Immature natural killer cell (primary cell): ENCODE measurements at regions not wholly inside any gene's neighbourhood (a gene's known extent, or its start where the extent isn't known, plus 50 kb on each side); places are given as distances from the start of the nearest gene placed in this dataset.

Experiments
- DNase-seq, 3 donors: peaks; one replicate each; pipeline ENCODE4 v3.0.0; 2022; ENCODE audit warnings: mixed read lengths in 1 of 3
- H3K27ac Mint-ChIP-seq, 6 donors: one replicate each; pipeline ENCODE4 v1.8.0; 2020; ENCODE audit warnings: mixed read lengths in 6 of 6, mild to moderate bottlenecking in 5 of 6, inconsistent platforms in 4 of 6, moderate library complexity in 3 of 6
- H3K27me3 Mint-ChIP-seq, 3 donors: one replicate each; pipeline ENCODE4 v1.8.0; 2020 to 2021; ENCODE audit warnings: low read depth in 3 of 3, mild to moderate bottlenecking in 3 of 3, mixed read lengths in 3 of 3, moderate library complexity in 3 of 3, inconsistent platforms in 1 of 3
- H3K36me3 Mint-ChIP-seq, 3 donors: one replicate each; pipeline ENCODE4 v1.8.0; 2020; ENCODE audit warnings: mixed read lengths in 3 of 3, inconsistent platforms in 2 of 3, mild to moderate bottlenecking in 2 of 3
- H3K4me1 Mint-ChIP-seq, 2 donors: one replicate each; pipeline ENCODE4 v1.8.0; 2020; ENCODE audit warnings: inconsistent platforms in 2 of 2, mild to moderate bottlenecking in 2 of 2, mixed read lengths in 2 of 2, moderate library complexity in 1 of 2
- H3K4me3 Mint-ChIP-seq, 5 donors: one replicate each; pipeline ENCODE4 v1.8.0; 2020; ENCODE audit warnings: mild to moderate bottlenecking in 5 of 5, mixed read lengths in 5 of 5, inconsistent platforms in 3 of 5, moderate library complexity in 3 of 5
- H3K9me3 Mint-ChIP-seq, 6 donors: one replicate each; pipeline ENCODE4 v1.8.0; 2020; ENCODE audit warnings: mild to moderate bottlenecking in 6 of 6, mixed read lengths in 6 of 6, inconsistent platforms in 4 of 6, moderate library complexity in 3 of 6

- no peak overlapping the region for H3K27ac Mint-ChIP-seq
- H3K36me3 Mint-ChIP-seq, result peaks cover 0 to 11% (median 3%) of the 10 kb centered on the region in 3 donors
- H3K9me3 Mint-ChIP-seq, result no peaks in the 10 kb centered on the region
- no peak overlapping the region for H3K4me3 Mint-ChIP-seq
- peaks cover 0 to 2% (median 2%) of the 10 kb centered on the region in 3 donors for H3K27me3 Mint-ChIP-seq
- peaks cover 0 to 5% of the 10 kb centered on the region in 2 donors for H3K4me1 Mint-ChIP-seq
- no peak for DNase-seq
Observed at GRCh38 chr2:12263730-12264129, 453.0 kb upstream of the TRIB2 start.

- Mint-ChIP-seq H3K9me3 (no peaks in the 10 kb centered on the region), H3K27ac (no peak overlapping the region), H3K36me3 (peaks cover 0 to 11% (median 3%) of the 10 kb centered on the region in 3 donors), H3K27me3 (peaks cover 0 to 2% (median 2%) of the 10 kb centered on the region in 3 donors), H3K4me1 (peaks cover 0 to 5% of the 10 kb centered on the region in 2 donors), H3K4me3 (no peak overlapping the region)
- no peak for DNase-seq
Observed at GRCh38 chr2:12264146-12264545, 452.6 kb upstream of the TRIB2 start.

- H3K36me3 Mint-ChIP-seq, result peaks cover 0 to 11% (median 3%) of the 10 kb centered on the region in 3 donors
- no peak overlapping the region for H3K27ac Mint-ChIP-seq
- no peaks in the 10 kb centered on the region for H3K9me3 Mint-ChIP-seq
- peaks cover 0 to 5% of the 10 kb centered on the region in 2 donors for H3K4me1 Mint-ChIP-seq
- H3K4me3 Mint-ChIP-seq, result no peak overlapping the region
- peaks cover 0 to 2% (median 2%) of the 10 kb centered on the region in 3 donors for H3K27me3 Mint-ChIP-seq
- no peak for DNase-seq
Observed at GRCh38 chr2:12265646-12266045, 451.1 kb upstream of the TRIB2 start.

GRCh38 chr2:12267042-12267441, 449.7 kb upstream of the TRIB2 start:
- no peak for DNase-seq
- peaks cover 0 to 7% (median 3%) of the 10 kb centered on the region in 3 donors for H3K36me3 Mint-ChIP-seq
- H3K4me3 Mint-ChIP-seq, result no peak overlapping the region
- peaks cover 0 to 12% of the 10 kb centered on the region in 2 donors for H3K4me1 Mint-ChIP-seq
- H3K9me3 Mint-ChIP-seq, result no peaks in the 10 kb centered on the region
- peaks cover 0 to 2% (median 2%) of the 10 kb centered on the region in 3 donors for H3K27me3 Mint-ChIP-seq
- H3K27ac Mint-ChIP-seq, result no peak overlapping the region

GRCh38 chr2:12269041-12269972, 447.4 kb upstream of the TRIB2 start:
- Mint-ChIP-seq H3K36me3 (peaks cover 0 to 7% (median 3%) of the 10 kb centered on the region in 3 donors), H3K4me3 (no peak overlapping the region)

GRCh38 chr2:12270876-12271588, 445.7 kb upstream of the TRIB2 start:
- peak overlapping the region in 4 of 5 donors; percentile 7 to 60 (median 24) for H3K4me3 Mint-ChIP-seq
- DNase-seq, result no peak
- H3K27ac Mint-ChIP-seq, result no peak overlapping the region
- H3K9me3 Mint-ChIP-seq, result no peaks in the 10 kb centered on the region
- H3K27me3 Mint-ChIP-seq, result peaks cover 2 to 5% (median 3%) of the 10 kb centered on the region in 3 donors
- H3K4me1 Mint-ChIP-seq, result peaks cover 0 to 8% of the 10 kb centered on the region in 2 donors
- peaks cover 3 to 7% (median 4%) of the 10 kb centered on the region in 3 donors for H3K36me3 Mint-ChIP-seq

More at GRCh38 chr2:12269041-12269972, 447.4 kb upstream of the TRIB2 start:
- H3K9me3 Mint-ChIP-seq, result no peaks in the 10 kb centered on the region
- peaks cover 0 to 5% (median 2%) of the 10 kb centered on the region in 3 donors for H3K27me3 Mint-ChIP-seq
- H3K27ac Mint-ChIP-seq, result no peak overlapping the region
- no peak for DNase-seq
- peaks cover 0 to 11% of the 10 kb centered on the region in 2 donors for H3K4me1 Mint-ChIP-seq

- H3K4me1 Mint-ChIP-seq, result peaks cover 0 to 8% of the 10 kb centered on the region in 2 donors
- peaks cover 0 to 7% (median 4%) of the 10 kb centered on the region in 3 donors for H3K36me3 Mint-ChIP-seq
- DNase-seq, result no peak
- no peaks in the 10 kb centered on the region for H3K9me3 Mint-ChIP-seq
- H3K27ac Mint-ChIP-seq, result no peak overlapping the region
- H3K4me3 Mint-ChIP-seq, result peak overlapping the region in 4 of 5 donors; percentile 7 to 60 (median 24)
- peaks cover 3 to 5% (median 3%) of the 10 kb centered on the region in 3 donors for H3K27me3 Mint-ChIP-seq
Observed at GRCh38 chr2:12271589-12271984, 445.1 kb upstream of the TRIB2 start.

GRCh38 chr2:12273111-12273510, 443.6 kb upstream of the TRIB2 start:
- H3K4me1 Mint-ChIP-seq, result peaks cover 11 to 13% of the 10 kb centered on the region in 2 donors
- H3K27me3 Mint-ChIP-seq, result peaks cover 3 to 12% (median 3%) of the 10 kb centered on the region in 3 donors
- H3K27ac Mint-ChIP-seq, result no peak overlapping the region
- no peak for DNase-seq
- H3K36me3 Mint-ChIP-seq, result peaks cover 0 to 4% (median 3%) of the 10 kb centered on the region in 3 donors
- no peak overlapping the region for H3K4me3 Mint-ChIP-seq
- H3K9me3 Mint-ChIP-seq, result no peaks in the 10 kb centered on the region

GRCh38 chr2:12274591-12274990, 442.1 kb upstream of the TRIB2 start:
- H3K4me1 Mint-ChIP-seq, result peaks cover 11 to 13% of the 10 kb centered on the region in 2 donors
- no peaks in the 10 kb centered on the region for H3K9me3 Mint-ChIP-seq
- H3K4me3 Mint-ChIP-seq, result no peak overlapping the region
- DNase-seq, result no peak
- no peak overlapping the region for H3K27ac Mint-ChIP-seq
- peaks cover 0 to 4% (median 4%) of the 10 kb centered on the region in 3 donors for H3K36me3 Mint-ChIP-seq
- H3K27me3 Mint-ChIP-seq, result peaks cover 3 to 12% (median 5%) of the 10 kb centered on the region in 3 donors

- Mint-ChIP-seq H3K36me3 (peaks cover 0 to 4% (median 4%) of the 10 kb centered on the region in 3 donors), H3K4me1 (peaks cover 8 to 19% of the 10 kb centered on the region in 2 donors), H3K4me3 (peak overlapping the region in 1 of 5 donors; percentile 13), H3K27me3 (peaks cover 3 to 12% (median 5%) of the 10 kb centered on the region in 3 donors), H3K27ac (peak overlapping the region in 1 of 6 donors; percentile 10), H3K9me3 (no peaks in the 10 kb centered on the region)
- DNase-seq, result no peak
Observed at GRCh38 chr2:12277241-12278034, 439.3 kb upstream of the TRIB2 start.

- Mint-ChIP-seq H3K9me3 (no peaks in the 10 kb centered on the region), H3K36me3 (peaks cover 0 to 4% (median 4%) of the 10 kb centered on the region in 3 donors), H3K4me1 (peaks cover 9 to 19% of the 10 kb centered on the region in 2 donors), H3K4me3 (no peak overlapping the region), H3K27ac (no peak overlapping the region), H3K27me3 (peaks cover 3 to 12% (median 6%) of the 10 kb centered on the region in 3 donors)
- no peak for DNase-seq
Observed at GRCh38 chr2:12278217-12278750, 438.5 kb upstream of the TRIB2 start.

- H3K4me1 Mint-ChIP-seq, result peaks cover 24 to 41% of the 10 kb centered on the region in 2 donors
- no peak overlapping the region for H3K27ac Mint-ChIP-seq
- H3K4me3 Mint-ChIP-seq, result no peak overlapping the region
- H3K9me3 Mint-ChIP-seq, result no peaks in the 10 kb centered on the region
- peaks cover 0 to 12% (median 0%) of the 10 kb centered on the region in 3 donors for H3K27me3 Mint-ChIP-seq
- DNase-seq, result no peak
- H3K36me3 Mint-ChIP-seq, result peaks cover 0 to 4% (median 0%) of the 10 kb centered on the region in 3 donors
Observed at GRCh38 chr2:12282780-12283695, 433.7 kb upstream of the TRIB2 start.
